ENCODE measurements at regions not wholly inside any gene's neighbourhood (a gene's known extent, or its start where the extent isn't known, plus 50 kb on each side); places are given as distances from the start of the nearest gene placed in this dataset.
"Not testable (repeated sequence)": the region's sequence is repeated elsewhere in the genome, so short reads cannot be mapped to it uniquely, and the experiment has no call there.

DNA sequence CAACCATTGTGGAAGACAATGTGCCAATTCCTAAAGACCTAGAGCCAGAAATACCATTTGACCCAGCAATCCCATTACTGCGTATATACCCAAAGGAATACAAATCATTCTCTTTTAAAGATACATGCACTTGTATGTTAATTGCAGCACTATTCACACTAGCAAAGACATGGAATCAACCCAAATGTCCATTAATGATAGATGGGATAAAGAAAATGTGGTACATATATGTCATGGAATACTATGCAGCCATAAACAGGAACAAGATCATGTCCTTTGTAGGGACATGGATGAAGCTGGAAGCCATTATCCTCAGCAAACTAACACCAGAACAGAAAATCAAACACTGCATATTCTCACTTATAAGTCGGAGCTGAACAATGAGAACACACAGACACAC is 472.5 kb upstream of the SOX9 start:
- H3K4me2 ChIP-seq (ENCODE audit: insufficient read depth in 1 of 2, low read depth in 2 of 2, low read length in 2 of 2); H2AK5ac ChIP-seq (ENCODE audit: low read depth, low read length); H3K79me1 ChIP-seq (ENCODE audit: low read depth, low read length); H3K23me2 ChIP-seq (ENCODE audit: low read depth, low read length); CTCF ChIA-PET (ENCODE audit: partially characterized antibody); H2BK5ac ChIP-seq (ENCODE audit: low read depth, low read length); H4K5ac ChIP-seq (ENCODE audit: insufficient read length, low read depth, low read length); H3K14ac ChIP-seq (ENCODE audit: insufficient read length); H3K36me3 ChIP-seq (ENCODE audit: control insufficient read depth in 2 of 4, insufficient read depth in 4 of 4, low read length in 3 of 4); POLR2A ChIA-PET (ENCODE audit: partially characterized antibody); H3K79me2 ChIP-seq (ENCODE audit: control insufficient read depth in 1 of 2, insufficient read depth in 2 of 2, low read length in 2 of 2); H2BK12ac ChIP-seq (ENCODE audit: low read depth, low read length); H2AFZ ChIP-seq (ENCODE audit: low read length); H3K4me3 ChIP-seq (ENCODE audit: extremely low read depth in 1 of 4, insufficient read depth in 2 of 4, low read depth in 3 of 4, low read length in 4 of 4); H4K91ac ChIP-seq (replicated peaks; ENCODE audit: insufficient read length, low read length); DNase-seq (ENCODE audit: low read depth in 1 of 2, low spot score in 2 of 2); FAIRE-seq; H3K18ac ChIP-seq (ENCODE audit: extremely low read depth, low read length); H4K20me1 ChIP-seq (replicated peaks in 1 of 2; ENCODE audit: control insufficient read depth in 1 of 2, insufficient read depth in 2 of 2, low read length in 2 of 2); H4K8ac ChIP-seq (ENCODE audit: extremely low read depth, insufficient read depth, low read length); H2BK15ac ChIP-seq (ENCODE audit: low read length); H3K9me3 ChIP-seq (ENCODE audit: insufficient read depth in 2 of 2, low read depth in 1 of 2, low read length in 1 of 2); H2BK20ac ChIP-seq (ENCODE audit: low read length); H3K56ac ChIP-seq (replicated peaks; ENCODE audit: insufficient read length, low read depth, low read length); H3K9ac ChIP-seq (replicated peaks in 1 of 4; ENCODE audit: extremely low read depth in 1 of 4, low read depth in 3 of 4, low read length in 3 of 4); H2BK120ac ChIP-seq (replicated peaks; ENCODE audit: low read depth, low read length); H3K23ac ChIP-seq (ENCODE audit: insufficient read length); H3K4me1 ChIP-seq (replicated peaks in 1 of 4; ENCODE audit: control insufficient read depth in 3 of 4, insufficient read depth in 4 of 4, low read length in 3 of 4); H3K4ac ChIP-seq (replicated peaks; ENCODE audit: insufficient read length, low read depth, low read length); H3K27ac ChIP-seq (ENCODE audit: low read depth, low read length); H3K27me3 ChIP-seq (replicated peaks in 1 of 4; ENCODE audit: control insufficient read depth in 3 of 4, extremely low read depth in 1 of 4, insufficient read depth in 3 of 4, low read length in 3 of 4): not testable (repeated sequence)
- 94% methylated on average over 2 of the region's 2 CpGs; no CpG with 5 or more reads in 1 of the 2 experiments for WGBS, 2 experiments (ENCODE audit: extremely low coverage in 1 of 2, insufficient coverage in 1 of 2, insufficient read length in 1 of 2, insufficient replicate concordance in 2 of 2, low coverage in 1 of 2, low lambda C conversion rate in 2 of 2, missing lambda C conversion rate in 1 of 2)
